ENCODE measurements at regions not wholly inside any gene's neighbourhood (a gene's known extent, or its start where the extent isn't known, plus 50 kb on each side); places are given as distances from the start of the nearest gene placed in this dataset.

GRCh38 chr10:37704566-37704965 is 152.8 kb downstream of the ZNF248 start:
- TF ChIP-seq, protein P1, sequence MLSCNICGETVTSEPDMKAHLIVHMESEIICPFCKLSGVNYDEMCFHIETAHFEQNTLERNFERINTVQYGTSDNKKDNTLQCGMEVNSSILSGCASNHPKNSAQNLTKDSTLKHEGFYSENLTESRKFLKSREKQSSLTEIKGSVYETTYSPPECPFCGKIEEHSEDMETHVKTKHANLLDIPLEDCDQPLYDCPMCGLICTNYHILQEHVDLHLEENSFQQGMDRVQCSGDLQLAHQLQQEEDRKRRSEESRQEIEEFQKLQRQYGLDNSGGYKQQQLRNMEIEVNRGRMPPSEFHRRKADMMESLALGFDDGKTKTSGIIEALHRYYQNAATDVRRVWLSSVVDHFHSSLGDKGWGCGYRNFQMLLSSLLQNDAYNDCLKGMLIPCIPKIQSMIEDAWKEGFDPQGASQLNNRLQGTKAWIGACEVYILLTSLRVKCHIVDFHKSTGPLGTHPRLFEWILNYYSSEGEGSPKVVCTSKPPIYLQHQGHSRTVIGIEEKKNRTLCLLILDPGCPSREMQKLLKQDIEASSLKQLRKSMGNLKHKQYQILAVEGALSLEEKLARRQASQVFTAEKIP (CRISPR knock-in tag; IDR thresholded peaks at IDR 0.05; ENCODE audit: borderline replicate concordance), result no peak
- TF ChIP-seq NR2F6 (IDR thresholded peaks at IDR 0.05), result no peak
- no peak for TF ChIP-seq NR2F6 (CRISPR knock-in tag; IDR thresholded peaks at IDR 0.05)
- TF ChIP-seq POLR2G (IDR thresholded peaks at IDR 0.05; ENCODE audit: low read depth, low read length), result no peak
- TF ChIP-seq FOXP4 (CRISPR knock-in tag; IDR thresholded peaks at IDR 0.05), result no peak
- no peak for TF ChIP-seq ZNF543 (CRISPR knock-in tag; IDR thresholded peaks at IDR 0.05)
- no peak for TF ChIP-seq FOXM1 (CRISPR knock-in tag; IDR thresholded peaks at IDR 0.05)
- no peak for TF ChIP-seq ZNF878 (CRISPR knock-in tag; IDR thresholded peaks at IDR 0.05)
- TF ChIP-seq TCF7 (IDR thresholded peaks at IDR 0.05; ENCODE audit: low read depth), result no peak
- TF ChIP-seq TRAFD1 (CRISPR knock-in tag; IDR thresholded peaks at IDR 0.05; ENCODE audit: borderline replicate concordance), result no peak
- TF ChIP-seq SMYD3 (CRISPR knock-in tag; IDR thresholded peaks at IDR 0.05), result no peak
- TF ChIP-seq, protein P2, sequence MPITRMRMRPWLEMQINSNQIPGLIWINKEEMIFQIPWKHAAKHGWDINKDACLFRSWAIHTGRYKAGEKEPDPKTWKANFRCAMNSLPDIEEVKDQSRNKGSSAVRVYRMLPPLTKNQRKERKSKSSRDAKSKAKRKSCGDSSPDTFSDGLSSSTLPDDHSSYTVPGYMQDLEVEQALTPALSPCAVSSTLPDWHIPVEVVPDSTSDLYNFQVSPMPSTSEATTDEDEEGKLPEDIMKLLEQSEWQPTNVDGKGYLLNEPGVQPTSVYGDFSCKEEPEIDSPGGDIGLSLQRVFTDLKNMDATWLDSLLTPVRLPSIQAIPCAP (CRISPR knock-in tag; IDR thresholded peaks at IDR 0.05; ENCODE audit: low read depth), result no peak
- no peak for TF ChIP-seq KDM2A (CRISPR knock-in tag; IDR thresholded peaks at IDR 0.05; ENCODE audit: borderline replicate concordance, low read depth)
- no peak for TF ChIP-seq HOXA5 (CRISPR knock-in tag; IDR thresholded peaks at IDR 0.05)
- TF ChIP-seq SYNCRIP (IDR thresholded peaks at IDR 0.05; ENCODE audit: insufficient read depth, low read depth, low read length), result no peak
- TF ChIP-seq CEBPB (IDR thresholded peaks at IDR 0.05; ENCODE audit: borderline replicate concordance, low read depth, low read length), result no peak
- TF ChIP-seq DPF2 (CRISPR knock-in tag; IDR thresholded peaks at IDR 0.05; ENCODE audit: borderline replicate concordance, low read depth), result no peak
- no peak for TF ChIP-seq SP2 (CRISPR knock-in tag; IDR thresholded peaks at IDR 0.05)
- TF ChIP-seq ZNF264 (CRISPR knock-in tag; IDR thresholded peaks at IDR 0.05), result no peak
- WGBS (ENCODE audit: low lambda C conversion rate), result 0% methylated on average over 2 of the region's 4 CpGs
- no TSS peak for BruUV-seq (replicated peaks)

More at GRCh38 chr10:37704566-37704965, 152.8 kb downstream of the ZNF248 start:
- H3K4me3 ChIP-seq (replicated peaks in 1 of 3; ENCODE audit: insufficient read depth in 1 of 3, low read depth in 2 of 3, low read length in 3 of 3), result no peak overlapping the region
- in situ Hi-C loops (cut with HindIII; ENCODE audit: extremely low pct_ligation_motif_present, low pct_unique_long_range_greater_than_20kb) (no loop called here), intact Hi-C loops (cut with micrococcal nuclease; ENCODE audit: unreplicated experiment) (no loop called here)
- no peak overlapping the region for H3K4me2 ChIP-seq (ENCODE audit: low read depth, low read length)
- no peaks in the 10 kb centered on the region for H3K79me2 ChIP-seq (ENCODE audit: insufficient read depth, low read length)
- H4K20me1 ChIP-seq (ENCODE audit: insufficient read depth, low read length), result no peaks in the 10 kb centered on the region
- H3K27me3 ChIP-seq (ENCODE audit: control insufficient read depth in 1 of 2, insufficient read depth in 2 of 2, low read length in 2 of 2), result no peaks in the 10 kb centered on the region; a peak in 1 of 5 replicates
- H3K36me3 ChIP-seq (replicated peaks in 1 of 2; ENCODE audit: control insufficient read depth in 1 of 2, insufficient read depth in 2 of 2, low read length in 2 of 2), result no peaks in the 10 kb centered on the region
- H3K9me3 ChIP-seq (ENCODE audit: low read length), result no peaks in the 10 kb centered on the region
- FAIRE-seq (no peak), DNase-seq (ENCODE audit: low spot score) (no peak), ATAC-seq (no peak)
- H2AFZ ChIP-seq (ENCODE audit: low read length), result no peak overlapping the region
- POLR2A ChIA-PET, result no interaction called here
- CTCF ChIA-PET (ENCODE audit: low intra/inter-chr PET ratio, low total read pairs), result no interaction called here
- no peaks in the 10 kb centered on the region for H3K4me1 ChIP-seq (ENCODE audit: insufficient read depth, low read length)
- no peak overlapping the region for H3K27ac ChIP-seq (ENCODE audit: extremely low read length, insufficient read depth, low read length)
- no peak overlapping the region for H3K9ac ChIP-seq (ENCODE audit: insufficient read depth, low read depth, low read length)

All from HepG2 (cell line).